ENCODE measurements at regions not wholly inside any gene's neighbourhood (a gene's known extent, or its start where the extent isn't known, plus 50 kb on each side); places are given as distances from the start of the nearest gene placed in this dataset.

- TF ChIP-seq POLR2A (IDR thresholded peaks at IDR 0.05; ENCODE audit: low read depth, low read length) (no peak), POLR2AphosphoS5 (IDR thresholded peaks at IDR 0.05; ENCODE audit: low read depth, low read length) (no peak)
These were observed 312.5 kb downstream of the RND3 start for GRCh38 chr2:150174971-150175421.
